ENCODE measurements at regions not wholly inside any gene's neighbourhood (a gene's known extent, or its start where the extent isn't known, plus 50 kb on each side); places are given as distances from the start of the nearest gene placed in this dataset.

DNA sequence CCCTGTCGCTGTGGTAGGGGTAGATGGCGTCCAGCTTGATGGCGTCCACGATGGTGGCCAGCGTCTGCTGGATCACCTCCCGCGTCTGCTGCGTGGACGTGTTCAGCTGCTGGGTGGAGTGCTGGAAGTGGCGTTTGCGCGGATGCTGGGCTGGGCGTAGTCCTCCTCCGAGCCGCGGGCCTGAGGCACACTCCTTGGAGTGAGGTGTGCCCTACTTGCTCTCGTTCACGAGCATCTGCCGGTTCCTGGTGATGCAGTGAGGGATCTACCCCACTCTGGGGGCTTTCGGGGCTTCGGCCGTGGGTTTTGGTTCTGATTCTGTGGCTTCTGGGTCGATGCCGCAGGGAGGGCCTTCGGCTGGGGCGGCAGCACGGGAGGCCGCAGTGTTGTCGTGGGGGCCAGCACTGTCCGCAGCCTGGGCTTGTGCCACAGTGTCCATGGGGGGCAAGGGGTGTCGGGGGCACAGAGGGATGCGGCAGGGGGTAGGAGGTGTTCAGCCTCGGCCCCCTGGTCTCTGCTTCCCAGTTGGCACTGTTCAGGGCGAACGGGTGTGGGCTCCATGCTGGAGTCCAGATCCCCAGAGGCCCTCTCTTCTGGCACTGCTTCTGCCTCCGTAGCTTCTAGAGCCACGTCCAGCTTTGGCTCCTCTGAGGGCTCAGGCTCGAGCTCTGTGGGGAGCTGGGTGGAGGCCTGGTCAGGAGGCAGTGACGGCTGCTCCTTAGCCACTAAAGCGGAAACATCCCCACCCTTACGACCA, 890.6 kb upstream of the LRRTM1 start:
- DNase-seq, result no peak

DNA sequence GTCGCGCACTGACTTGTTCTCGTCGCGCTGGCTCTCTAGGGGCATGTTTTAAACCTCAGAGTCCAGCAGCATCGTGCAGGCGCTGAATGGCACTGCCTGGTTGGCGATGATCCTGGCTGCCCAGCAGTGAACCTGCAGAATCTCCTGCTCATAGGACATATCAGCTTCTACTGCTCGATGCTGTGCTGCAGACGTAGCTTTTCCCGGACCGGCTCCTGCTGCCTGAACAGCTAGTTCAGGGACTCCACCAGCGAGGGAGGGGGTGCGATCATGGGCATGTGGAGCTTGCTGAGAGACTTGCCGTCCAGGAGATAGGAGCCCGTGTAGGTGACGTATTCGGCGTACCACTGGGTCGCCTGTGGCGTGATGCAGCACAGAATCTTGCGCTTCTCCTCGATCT, 890.0 kb upstream of the LRRTM1 start:
- no peak for DNase-seq

DNA sequence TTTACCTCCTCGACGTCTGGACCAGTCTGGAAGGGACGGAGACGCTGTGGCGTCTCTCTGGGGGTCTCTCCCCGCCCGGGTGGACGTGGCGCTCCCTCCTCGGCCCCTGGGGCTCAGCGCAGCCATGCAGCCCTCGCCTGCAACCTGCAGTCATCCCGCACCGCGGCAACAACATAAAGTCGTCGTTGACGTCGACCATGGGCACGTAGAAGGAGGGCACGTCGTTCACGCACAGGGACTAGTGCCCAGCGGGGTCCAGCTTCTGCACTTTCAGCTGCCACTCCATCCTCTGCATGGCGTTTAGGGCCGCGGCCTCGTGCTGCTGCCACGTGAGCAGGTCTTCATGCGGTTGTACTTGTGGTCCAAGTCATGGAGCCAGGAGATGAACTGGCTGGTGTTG, 889.6 kb upstream of the LRRTM1 start:
- DNase-seq, result no peak

DNA sequence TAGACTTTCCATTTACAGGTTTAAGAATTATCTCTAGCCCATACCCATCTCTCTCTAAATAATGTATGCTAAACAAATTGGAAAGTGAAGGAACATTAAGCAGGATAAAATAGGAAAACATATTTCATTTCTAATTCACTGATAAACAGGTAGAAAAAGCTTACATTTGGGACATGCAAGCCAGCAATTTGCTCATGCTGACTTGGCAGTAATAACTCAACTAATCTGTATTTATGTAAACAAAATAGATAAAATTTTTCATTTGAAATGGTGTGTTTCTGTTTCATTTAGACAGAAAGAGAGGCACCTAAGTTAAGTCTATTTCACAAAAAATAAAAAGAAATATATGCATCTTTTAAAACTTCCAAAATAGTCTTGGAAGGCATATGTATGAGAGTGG, 877.3 kb upstream of the LRRTM1 start:
- DNase-seq, result no peak

DNA sequence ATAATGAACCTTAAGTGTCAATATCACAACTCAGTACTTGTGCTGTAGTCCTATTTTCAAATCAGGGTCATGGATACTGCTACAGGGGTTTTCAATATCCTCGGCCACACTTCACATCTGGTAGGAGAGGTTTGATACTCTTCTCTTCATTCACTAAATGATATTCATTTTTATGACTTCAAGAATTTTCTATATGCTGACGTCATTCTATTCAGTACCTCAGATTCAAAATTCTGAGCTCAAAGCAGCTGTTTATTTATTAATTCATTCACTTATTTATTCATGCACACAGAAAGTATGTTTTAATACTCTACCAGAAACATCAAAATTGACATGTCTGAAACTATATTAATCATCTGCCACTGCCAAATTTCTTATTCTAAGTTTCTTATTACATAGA, 866.9 kb upstream of the LRRTM1 start:
- DNase-seq, result no peak

DNA sequence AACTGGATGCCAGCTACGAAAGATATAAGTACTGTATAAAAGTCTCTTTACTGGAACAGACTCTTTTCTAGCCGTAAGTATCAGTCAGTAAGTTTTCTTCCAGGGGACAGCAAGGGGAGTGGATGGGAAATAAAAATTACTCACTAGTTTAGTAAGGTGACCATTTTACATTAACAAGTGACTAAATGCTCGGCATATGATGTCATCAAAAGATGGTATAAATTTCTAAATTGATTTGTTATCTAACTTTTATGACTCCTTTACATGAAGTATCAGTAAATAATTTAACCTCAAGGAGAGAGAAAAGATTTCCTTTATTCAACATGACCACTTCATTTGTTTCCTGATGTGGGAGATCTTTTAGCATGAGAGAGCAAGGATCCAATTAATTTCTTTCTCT, 859.0 kb upstream of the LRRTM1 start:
- no peak for DNase-seq

DNA sequence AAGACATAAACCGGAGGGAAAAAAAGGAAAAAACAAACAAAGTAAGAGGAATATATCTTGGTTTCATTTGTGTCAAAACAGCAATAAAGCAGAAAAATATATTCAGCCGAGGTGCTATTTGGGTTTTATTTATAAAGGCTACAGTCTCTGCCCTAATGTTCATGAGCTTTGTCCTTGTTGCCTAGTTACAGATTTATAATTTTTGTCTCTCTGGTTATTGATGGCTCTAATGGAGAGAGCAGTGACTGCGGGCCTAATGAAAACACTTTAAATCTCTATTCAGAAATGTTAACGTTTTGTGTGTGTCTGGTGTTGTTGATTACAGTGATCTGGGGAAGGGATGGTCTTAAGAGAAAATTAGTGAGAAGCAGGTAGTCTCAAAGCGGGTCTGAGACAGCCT, 854.0 kb upstream of the LRRTM1 start:
- DNase-seq, result no peak

DNA sequence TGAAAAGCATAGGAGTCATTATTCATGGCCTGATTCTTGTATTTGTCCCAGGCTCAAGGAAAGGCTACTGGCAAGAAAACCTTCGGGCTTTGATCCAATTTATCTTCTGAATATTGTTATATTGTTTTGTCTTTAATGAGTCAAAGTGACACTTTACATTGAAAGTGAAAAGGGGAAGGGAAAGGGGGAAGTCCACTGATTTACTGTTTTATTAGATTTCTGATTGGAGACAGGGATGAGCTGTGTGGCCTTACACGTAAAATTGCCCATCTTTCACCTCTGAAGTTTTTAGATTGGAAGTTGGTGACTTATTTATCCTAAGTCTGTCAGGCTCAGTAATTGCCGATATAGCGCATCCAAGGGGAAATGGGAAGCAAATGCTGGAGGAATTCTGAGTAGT, 843.8 kb upstream of the LRRTM1 start:
- no peak for DNase-seq

DNA sequence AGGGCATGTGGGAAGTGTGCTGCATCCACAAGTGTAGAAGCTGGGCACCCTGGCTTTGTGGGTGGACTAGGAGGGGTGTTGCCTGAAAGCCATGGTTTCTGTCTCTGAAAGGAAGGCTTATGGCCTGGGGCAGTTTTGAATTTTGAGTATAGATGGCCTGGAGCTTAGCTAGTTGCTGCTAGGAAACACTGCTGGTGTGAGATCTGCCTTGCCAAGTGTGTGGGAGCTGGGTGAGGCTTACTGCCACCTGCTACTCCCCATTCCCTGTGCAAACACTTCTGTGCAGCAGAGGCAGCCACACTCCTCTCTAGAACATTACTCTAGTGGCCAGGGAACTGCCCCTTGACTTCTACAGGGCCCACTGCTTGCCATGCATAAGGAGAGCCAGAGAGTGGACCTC, 831.7 kb upstream of the LRRTM1 start:
- no peak for DNase-seq

DNA sequence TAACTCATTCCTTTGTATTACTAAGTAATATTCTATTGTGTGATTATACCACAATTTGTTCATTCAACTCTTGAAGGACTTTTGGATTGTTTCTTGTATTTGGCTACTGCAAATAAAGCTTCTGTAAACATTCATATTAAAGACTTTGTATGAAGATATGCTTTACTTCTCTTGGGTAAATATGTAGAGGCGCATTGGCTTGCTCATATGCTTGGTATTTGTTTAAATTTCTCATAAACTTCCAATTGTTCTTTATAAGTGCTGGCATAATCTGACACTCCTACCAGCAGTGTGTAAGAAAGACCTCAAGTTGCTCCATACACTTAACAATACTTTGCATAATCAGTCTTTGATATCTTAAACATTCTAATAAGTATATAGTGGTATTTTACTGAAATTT, 792.8 kb upstream of the LRRTM1 start:
- no peak for DNase-seq

DNA sequence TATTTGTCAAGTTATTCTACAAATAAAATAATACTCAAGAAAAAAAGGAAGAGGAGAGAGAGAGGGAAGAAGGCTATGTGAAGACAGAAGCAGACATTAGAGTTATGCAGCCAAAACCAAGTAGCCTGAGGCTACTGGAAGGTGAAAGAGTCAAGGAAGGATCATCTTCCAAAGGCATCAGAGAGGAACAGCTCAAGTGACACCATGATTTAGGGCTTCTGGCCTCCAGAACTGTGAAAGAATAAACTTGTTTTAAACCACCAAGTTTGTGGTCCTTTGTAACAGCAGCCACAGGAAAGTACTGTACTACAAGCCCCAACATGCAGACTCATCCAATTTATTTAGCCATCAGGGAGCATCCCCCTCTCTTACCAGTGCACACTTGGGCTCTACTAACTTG, 788.5 kb upstream of the LRRTM1 start:
- DNase-seq, result peak; percentile 1

DNA sequence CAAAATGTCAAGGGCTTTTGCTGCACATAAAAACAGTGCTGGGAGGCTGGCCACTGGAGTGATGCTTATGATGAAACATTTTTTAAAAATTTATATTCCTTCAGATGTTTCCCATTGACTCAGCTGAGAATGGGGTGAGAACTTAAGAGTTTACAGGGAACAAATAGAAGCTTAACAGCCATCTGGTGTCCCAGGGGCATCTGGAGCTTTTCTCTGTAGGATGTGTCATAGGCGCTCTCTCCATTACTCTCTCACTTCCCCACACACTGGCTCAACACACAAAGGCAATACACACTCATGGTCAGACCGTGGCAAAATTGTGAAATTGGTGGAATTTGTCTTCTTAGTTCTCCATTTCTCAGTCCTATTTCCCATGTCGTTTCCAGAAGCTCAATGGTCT, 783.1 kb upstream of the LRRTM1 start:
- no peak for DNase-seq

DNA sequence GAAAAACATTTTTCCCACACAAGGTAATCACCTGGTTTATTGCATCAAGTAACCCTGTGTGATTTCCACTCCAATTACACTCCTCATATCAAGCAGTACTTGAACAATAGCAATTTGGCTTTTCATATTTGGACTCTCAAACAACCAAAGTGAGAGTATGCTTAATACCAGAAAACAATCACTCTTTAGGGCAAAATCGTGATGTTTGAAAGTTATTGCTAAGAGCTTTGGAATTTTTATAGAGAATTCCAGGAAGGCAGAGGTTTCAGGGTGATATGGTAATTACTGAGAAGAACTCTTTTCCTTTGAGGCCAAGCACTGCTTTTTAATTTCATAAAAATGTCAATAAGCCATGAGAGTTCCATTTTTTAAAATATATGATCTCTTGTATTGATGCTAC, 779.5 kb upstream of the LRRTM1 start:
- no peak for DNase-seq

DNA sequence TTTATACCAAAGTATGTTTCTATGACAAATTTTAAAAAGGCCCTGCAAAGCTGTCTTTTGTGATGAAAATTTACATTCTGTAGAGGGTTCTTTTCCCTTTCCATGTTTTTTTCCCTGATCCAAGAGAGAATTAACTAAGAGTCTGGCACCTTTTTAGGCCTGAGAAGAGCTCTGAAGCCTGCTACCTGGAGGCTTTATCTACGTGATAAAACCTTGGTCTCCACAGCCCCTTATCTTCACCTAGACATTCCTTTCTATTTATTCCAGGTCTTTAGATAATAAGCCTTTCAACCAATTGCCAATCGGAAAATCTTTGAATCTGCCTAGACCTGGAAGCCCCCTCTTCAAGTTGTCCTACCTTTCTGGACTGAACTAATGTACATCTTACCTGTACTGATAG, 774.1 kb upstream of the LRRTM1 start:
- DNase-seq, result no peak

DNA sequence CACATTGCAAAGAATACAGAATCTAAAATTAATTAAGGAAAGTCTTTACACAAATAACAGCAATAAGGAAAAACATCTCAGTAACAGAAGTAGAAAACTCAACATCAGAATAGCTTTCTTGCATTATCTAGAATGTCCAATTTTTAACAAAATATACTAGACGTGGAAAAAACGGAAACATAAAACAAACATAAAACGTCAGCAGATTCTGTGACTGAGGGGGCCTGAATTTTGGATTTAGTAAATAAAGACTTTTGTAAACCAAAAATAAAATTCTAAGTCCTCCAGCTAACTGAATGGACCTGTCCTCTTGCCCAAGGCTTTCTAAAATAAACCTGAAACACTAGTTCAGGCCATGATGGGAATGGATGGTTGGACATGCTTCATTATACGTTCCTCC, 773.5 kb upstream of the LRRTM1 start:
- DNase-seq, result no peak

DNA sequence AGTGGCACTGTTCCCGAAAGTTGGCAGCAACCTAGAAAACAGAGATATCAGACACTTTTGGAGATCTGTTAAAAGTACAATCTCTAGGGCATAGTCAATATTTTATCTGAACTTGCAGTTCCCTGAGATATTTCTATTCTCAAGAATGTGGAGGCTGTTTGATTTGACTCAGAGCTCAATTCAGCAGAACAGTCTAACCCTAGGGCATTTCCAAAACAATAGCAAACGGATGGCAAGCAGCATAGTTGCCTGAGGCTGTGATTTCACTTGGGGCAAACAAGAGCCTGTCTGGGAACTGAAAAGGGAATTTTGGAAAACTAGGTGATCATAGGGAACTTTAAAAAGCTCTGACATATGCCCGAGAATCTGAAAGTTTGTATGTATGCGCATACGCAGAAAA, 772.8 kb upstream of the LRRTM1 start:
- no peak for DNase-seq

DNA sequence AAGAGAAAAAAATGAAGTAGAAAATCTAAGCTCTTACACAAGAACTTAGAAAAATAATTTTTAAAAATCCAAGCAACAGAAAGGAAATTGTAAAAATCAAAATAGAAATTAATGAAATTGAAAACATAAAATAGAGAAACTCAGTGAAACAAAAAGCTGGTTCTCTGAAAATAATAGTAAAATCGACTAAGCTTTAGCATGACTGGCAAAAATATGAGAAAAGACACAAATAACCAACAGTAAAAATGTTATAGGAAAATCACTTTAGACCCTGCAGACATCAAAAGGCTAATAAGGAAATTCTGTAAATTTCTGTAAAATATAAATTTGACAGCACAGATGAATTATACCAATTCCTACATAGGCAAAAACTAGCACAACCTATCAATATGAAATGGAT, 768.9 kb upstream of the LRRTM1 start:
- no peak for DNase-seq

DNA sequence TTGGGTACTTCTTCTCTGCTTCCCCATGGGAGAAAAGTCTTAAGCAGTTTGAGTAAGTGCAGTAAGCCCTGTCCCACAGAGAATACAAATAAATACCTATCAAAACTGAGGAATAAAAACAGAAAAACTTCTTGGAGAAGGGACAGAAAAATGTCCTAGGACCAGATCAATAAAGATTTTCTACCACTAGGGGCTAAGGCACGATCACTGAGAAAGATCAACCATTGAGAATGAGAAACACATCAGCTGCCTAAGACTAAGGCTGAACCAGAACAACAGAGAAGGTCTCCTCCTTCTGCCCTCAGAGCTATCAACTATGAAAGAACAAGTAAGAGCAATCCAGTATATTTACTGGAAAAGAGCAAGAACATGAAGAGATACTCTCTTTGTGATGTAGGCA, 763.6 kb upstream of the LRRTM1 start:
- DNase-seq, result no peak

DNA sequence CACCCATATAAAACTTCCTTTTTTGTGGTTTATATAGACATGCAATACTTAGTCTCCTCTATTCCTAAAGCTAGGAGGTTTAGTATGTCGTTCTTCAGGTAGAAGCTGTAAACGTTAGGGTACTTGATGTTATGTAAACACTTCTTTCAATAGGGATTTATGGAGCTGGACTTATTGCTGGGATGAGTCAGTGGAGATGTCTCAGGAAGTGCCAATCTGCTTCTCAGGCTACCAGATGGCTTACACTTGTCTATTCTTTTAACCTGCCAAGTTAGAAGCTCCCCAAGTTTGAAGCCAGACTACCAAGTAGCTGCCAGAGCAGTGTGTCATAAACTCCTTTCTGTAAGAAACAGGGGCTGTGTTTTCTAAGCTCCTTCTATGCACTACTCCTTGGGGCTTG, 756.5 kb upstream of the LRRTM1 start:
- no peak for DNase-seq

DNA sequence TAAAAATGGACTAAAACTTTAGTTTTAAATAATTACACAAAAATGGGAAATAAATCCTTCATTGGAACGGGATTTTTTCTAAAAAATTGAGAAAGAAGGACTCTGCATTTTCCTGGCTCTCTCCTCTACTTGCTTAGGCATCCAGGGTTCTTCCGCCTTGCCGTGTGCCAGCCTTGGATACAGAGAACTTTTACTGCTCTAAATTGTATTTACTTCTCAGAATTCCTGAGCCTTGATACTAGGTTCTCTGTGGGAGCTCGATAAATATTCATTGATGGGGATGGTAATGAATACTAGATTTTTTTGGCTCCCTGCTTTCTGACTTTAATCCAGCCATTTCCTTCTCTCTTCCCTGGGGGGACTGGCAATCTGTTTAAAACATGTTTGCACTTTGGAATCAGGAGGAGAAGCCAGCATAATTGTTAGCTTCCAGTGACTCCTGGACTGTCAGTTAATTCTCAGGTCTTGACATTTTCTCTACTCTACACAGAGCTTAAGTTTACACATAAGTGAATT, 746.1 kb upstream of the LRRTM1 start:
- DNase-seq, result no peak

DNA sequence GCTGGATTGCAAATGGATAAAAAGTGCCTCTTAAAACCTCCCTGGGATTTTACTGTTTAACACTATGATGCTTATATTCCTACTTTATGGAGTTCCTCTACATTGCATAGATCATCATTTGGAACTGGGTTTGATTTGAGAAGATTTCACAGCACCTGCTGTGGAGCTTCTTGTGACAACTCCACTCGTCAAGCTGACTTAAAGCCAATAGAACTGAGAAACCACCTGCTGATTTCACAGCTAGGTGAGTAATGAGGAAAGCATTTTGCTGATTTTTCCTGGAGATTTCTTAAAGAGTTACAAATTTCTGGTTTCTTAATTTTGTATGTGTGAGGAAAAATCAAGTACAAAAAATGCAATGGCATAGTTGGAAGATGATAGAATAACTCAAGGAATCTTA, 739.1 kb upstream of the LRRTM1 start:
- no peak for DNase-seq

DNA sequence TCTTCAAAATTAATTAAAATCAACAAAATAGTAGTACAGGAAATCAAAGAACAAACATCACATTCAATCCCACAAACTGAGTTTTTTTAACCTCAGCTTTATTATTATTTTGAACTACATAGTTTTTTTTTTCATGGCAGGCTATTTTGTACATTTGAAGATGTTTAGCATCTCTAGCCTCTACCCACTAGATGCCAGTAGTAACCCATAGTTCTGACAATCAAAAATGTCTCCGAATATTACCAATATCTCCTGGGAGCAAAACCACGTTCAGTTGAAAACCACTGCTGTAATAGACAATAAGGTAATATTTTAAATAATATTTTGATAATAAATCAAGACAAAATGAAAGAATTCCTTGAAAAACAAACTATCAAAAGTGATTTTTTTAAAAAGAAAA, 702.6 kb upstream of the LRRTM1 start:
- DNase-seq, result no peak

DNA sequence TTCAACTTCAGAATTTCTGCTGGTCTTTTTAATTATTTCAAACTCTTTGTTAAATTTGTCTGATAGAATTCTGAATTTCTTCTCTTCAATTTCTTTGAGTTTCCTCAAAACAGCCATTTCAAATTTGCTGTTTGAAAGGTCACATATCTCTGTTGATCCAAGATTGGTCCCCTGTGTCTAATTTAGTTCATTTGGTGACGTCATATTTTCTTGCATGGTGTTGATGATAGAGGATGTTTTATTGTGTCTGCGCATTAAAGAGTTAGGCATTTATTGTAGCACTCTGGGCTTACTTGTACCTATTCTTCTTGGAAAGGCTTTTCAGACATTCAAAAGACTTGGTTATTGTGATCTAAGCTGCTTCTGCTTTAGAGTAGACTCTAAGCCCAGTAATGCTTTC, 698.4 kb upstream of the LRRTM1 start:
- DNase-seq, result no peak

DNA sequence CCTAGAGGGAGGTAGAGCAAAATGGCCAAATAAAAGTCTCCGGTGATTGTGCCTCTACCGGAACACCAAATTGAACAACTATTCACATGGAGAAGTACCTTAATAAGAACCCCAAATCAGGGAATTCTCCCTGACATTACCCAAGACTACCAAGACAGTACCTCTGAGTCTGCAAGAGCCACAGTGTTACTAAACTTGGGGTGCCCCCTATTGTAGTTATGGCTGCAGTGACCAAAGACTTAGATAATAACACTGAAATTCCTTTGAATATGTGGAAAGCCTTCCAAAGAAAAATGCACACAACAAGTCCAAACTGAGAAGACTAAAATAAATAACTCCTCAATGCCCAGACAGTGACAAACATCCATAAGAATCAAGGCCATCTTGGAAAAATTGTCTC, 682.9 kb upstream of the LRRTM1 start:
- no peak for DNase-seq

DNA sequence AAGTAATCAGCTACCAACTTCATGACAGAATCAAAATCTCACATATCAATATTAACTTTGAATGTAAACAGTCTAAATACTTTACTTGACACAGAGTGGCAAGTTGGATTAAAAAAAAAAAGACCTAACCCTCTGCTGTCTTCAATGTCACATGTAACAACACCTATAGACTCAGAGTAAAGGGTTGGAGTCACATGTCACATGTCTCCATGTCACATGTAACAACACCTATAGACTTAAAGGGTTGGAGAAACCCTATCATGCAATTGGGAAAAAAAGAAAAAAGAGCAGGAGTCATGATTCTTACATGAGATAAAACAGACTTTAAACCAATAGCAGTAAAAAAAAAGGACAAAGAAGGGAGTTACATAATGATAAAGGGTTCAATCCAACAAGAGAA, 665.3 kb upstream of the LRRTM1 start:
- no peak for DNase-seq

Measured in left kidney (tissue), 1 donor.